Endothelial cell of umbilical vein (primary cell): ENCODE measurements at regions not wholly inside any gene's neighbourhood (a gene's known extent, or its start where the extent isn't known, plus 50 kb on each side); places are given as distances from the start of the nearest gene placed in this dataset.

ENCODE experiments used
- BruUV-seq: library from RNA; stranded (reverse); fragments of 400-500 nt; replicated peaks from 2 replicates; lab custom pipeline; 2021; lab: Mats Ljungman, UMichigan
- CTCF ChIA-PET: fragments of 300-600, 350-600 bp; sonication (Branson Sonifier 250); formaldehyde crosslinking; loops from one replicate; lab custom pipeline; 2021; ENCODE audit warnings: antibody characterized with exemption, inconsistent platforms; lab: Charles Lee
- POLR2A ChIA-PET: fragments of 300-600, 350-600 bp; sonication (Branson Sonifier 250); formaldehyde crosslinking; loops from one replicate; lab custom pipeline; 2021; ENCODE audit warnings: antibody characterized with exemption, inconsistent platforms; lab: Charles Lee
- DNase-seq: peaks from one replicate; pipeline ENCODE4 v3.0.0-alpha.2; 2011; ENCODE audit warnings: low read depth, low spot score
- FAIRE-seq: peaks from 2 replicates; lab custom pipeline; 2011; peaks lifted over from hg19 to GRCh38; lab: Jason Lieb, UNC
- H2AFZ ChIP-seq: 2 replicates; pipeline ENCODE4 v1.6.0; 2012; ENCODE audit warnings: low read depth, low read length, control low read depth, inconsistent platforms
- H3K27ac ChIP-seq: 2 replicates; pipeline ENCODE4 v1.5.1; 2011; ENCODE audit warnings: low read depth, mild to moderate bottlenecking, control low read depth, low read length, moderate library complexity; ENCODE audit not compliant: insufficient read depth
- H3K27me3 ChIP-seq, 2 experiments: 2 replicates each; pipeline versions ENCODE4 v1.6.0 to v1.6.1; 2011; ENCODE audit warnings: low read length in 2 of 2, mixed read lengths in 1 of 2; ENCODE audit not compliant: control insufficient read depth in 2 of 2, insufficient read depth in 2 of 2
- H3K36me3 ChIP-seq, 2 experiments: 2 replicates in 1 of 2; 3 replicates in 1 of 2; pipeline ENCODE4 v1.5.1; 2011; ENCODE audit warnings: low read length in 2 of 2, mild to moderate bottlenecking in 1 of 2, moderate library complexity in 1 of 2; ENCODE audit not compliant: control insufficient read depth in 2 of 2, insufficient read depth in 2 of 2; ENCODE audit errors: extremely low read depth in 1 of 2
- H3K4me1 ChIP-seq: 3 replicates; pipeline ENCODE4 v1.5.1; 2011; ENCODE audit warnings: mild to moderate bottlenecking, low read length; ENCODE audit not compliant: control insufficient read depth, insufficient read depth; ENCODE audit errors: extremely low read depth
- H3K4me2 ChIP-seq: 2 replicates; pipeline ENCODE4 v1.6.1; 2011; ENCODE audit warnings: low read length, control low read depth, mixed read lengths; ENCODE audit not compliant: insufficient read depth
- H3K4me3 ChIP-seq, 3 experiments: fragments of 200-600 bp in 1 of 3; sonication (generic), shearing (Covaris generic) in 1 of 3; replicated peaks in 1 of 3; 2 replicates each; pipeline ENCODE4 v1.5.1; 2011 to 2016; ENCODE audit warnings: control low read depth in 3 of 3, low read length in 3 of 3, mild to moderate bottlenecking in 2 of 3, inconsistent platforms in 1 of 3, low read depth in 1 of 3, moderate library complexity in 1 of 3; ENCODE audit not compliant: insufficient read depth in 1 of 3
- H3K79me2 ChIP-seq: 2 replicates; pipeline ENCODE4 v1.6.0; 2012; ENCODE audit warnings: low read length, inconsistent platforms; ENCODE audit not compliant: control insufficient read depth, insufficient read depth
- H3K9ac ChIP-seq: replicated peaks from 2 replicates; pipeline ENCODE3; 2011; ENCODE audit warnings: low read length, control low read depth; ENCODE audit not compliant: insufficient read depth; ENCODE audit errors: extremely low read depth
- H3K9me1 ChIP-seq: replicated peaks from 3 replicates; pipeline ENCODE4 v1.6.0; 2011; ENCODE audit warnings: mild to moderate bottlenecking, low read length; ENCODE audit not compliant: control insufficient read depth, insufficient read depth; ENCODE audit errors: extremely low read depth
- H3K9me3 ChIP-seq: replicated peaks from 2 replicates; pipeline ENCODE4 v1.5.1; 2012; ENCODE audit warnings: low read length, inconsistent platforms; ENCODE audit not compliant: control insufficient read depth, insufficient read depth
- H4K20me1 ChIP-seq: replicated peaks from 2 replicates; pipeline ENCODE3; 2011; ENCODE audit warnings: mild to moderate bottlenecking, low read length; ENCODE audit not compliant: control insufficient read depth, insufficient read depth; ENCODE audit errors: extremely low read depth
- EZH2 ChIP-seq: IDR thresholded peaks from 2 replicates; pipeline ENCODE4 v1.6.1; 2012; ENCODE audit warnings: borderline replicate concordance, low read depth, mild to moderate bottlenecking, moderate library complexity, low read length, inconsistent platforms; ENCODE audit not compliant: severe bottlenecking
- FOS ChIP-seq: IDR thresholded peaks from 2 replicates; pipeline ENCODE4 v1.6.1; 2011; ENCODE audit warnings: mild to moderate bottlenecking, low read length, moderate library complexity, borderline replicate concordance; ENCODE audit not compliant: insufficient read depth
- GATA2 ChIP-seq: IDR thresholded peaks from 2 replicates; pipeline ENCODE4 v1.7.0; 2011; ENCODE audit warnings: low read depth, mild to moderate bottlenecking, moderate library complexity, mixed read lengths, low read length; ENCODE audit not compliant: insufficient read length, insufficient read depth
- JUN ChIP-seq: IDR thresholded peaks from 2 replicates; pipeline ENCODE4 v1.6.1; 2011; ENCODE audit warnings: borderline replicate concordance, low read depth; ENCODE audit not compliant: insufficient read length, insufficient read depth
- MYC ChIP-seq: IDR thresholded peaks from one replicate; pipeline ENCODE4 v1.6.1; 2011; ENCODE audit warnings: mild to moderate bottlenecking, low read depth, low read length
- POLR2A ChIP-seq: IDR thresholded peaks from 2 replicates; pipeline ENCODE4 v1.6.1; 2012; ENCODE audit warnings: low read depth, mild to moderate bottlenecking, control low read depth, low read length
- POLR2AphosphoS5 ChIP-seq: IDR thresholded peaks from 2 replicates; pipeline ENCODE4 v1.6.1; 2012; ENCODE audit warnings: low read depth, mild to moderate bottlenecking, control low read depth, low read length, moderate library complexity; ENCODE audit not compliant: insufficient read depth
- dilution Hi-C: fragments of 300-500 bp; cut with MboI; formaldehyde crosslinking; loops from one replicate; pipeline ENCODE4 v1.15.0; 2019; ENCODE audit warnings: low sequenced_read_pairs; ENCODE audit not compliant: extremely low pct_ligation_motif_present
- intact Hi-C: fragments of 100-400 bp; cut with micrococcal nuclease; formaldehyde crosslinking; loops from one replicate; pipeline ENCODE4 v1.10.0; 2022
- TF ChIP-seq, protein P1 (sequence below), 2 donors: IDR thresholded peaks; 1 replicate in 1 of 2; 2 replicates in 1 of 2; pipeline ENCODE4 v1.5.1; 2011; ENCODE audit warnings: low read length in 2 of 2, mild to moderate bottlenecking in 2 of 2, moderate library complexity in 2 of 2, control low read depth in 1 of 2, inconsistent platforms in 1 of 2, low read depth in 1 of 2; ENCODE audit not compliant: insufficient read depth in 1 of 2; ENCODE audit errors: extremely low read depth in 1 of 2
- TF ChIP-seq, protein P2 (sequence below): IDR thresholded peaks from 2 replicates; pipeline ENCODE4 v1.6.1; 2011; ENCODE audit not compliant: insufficient read depth, insufficient read length

DNA sequence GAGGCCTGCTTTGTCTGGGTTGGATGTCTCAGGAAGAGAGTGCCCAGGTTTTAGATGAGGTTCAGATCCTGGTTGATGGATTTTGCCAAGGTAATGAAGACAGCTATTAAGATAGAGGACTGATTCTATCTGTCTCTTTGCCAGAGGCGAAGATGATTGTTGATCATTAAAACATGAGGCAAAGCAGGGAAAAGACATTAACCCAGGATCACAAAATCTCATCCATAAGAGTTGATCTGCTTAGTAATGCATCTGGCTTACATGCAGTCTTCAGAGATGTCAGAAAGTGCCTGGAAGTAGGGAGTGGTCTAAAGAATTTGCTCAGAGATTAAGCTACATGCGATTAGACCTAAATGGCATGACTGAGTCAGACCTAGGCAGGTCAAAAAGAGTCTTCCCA lies 229.6 kb upstream of the PLD5 start:
- Histone ChIP-seq H3K27ac (no peak overlapping the region), H3K9me1 (no peaks in the 10 kb centered on the region), H4K20me1 (no peaks in the 10 kb centered on the region), H3K4me2 (no peak overlapping the region), H3K9ac (no peak overlapping the region), H3K79me2 (no peaks in the 10 kb centered on the region), H3K4me1 (no peaks in the 10 kb centered on the region), H3K9me3 (peaks cover 4% of the 10 kb centered on the region), H3K27me3 (no peaks in the 10 kb centered on the region), H3K36me3 (no peaks in the 10 kb centered on the region), H3K4me3 (no peak overlapping the region), H2AFZ (no peak overlapping the region)
- TF ChIP-seq JUN = no peak
- no peak for TF ChIP-seq MYC
- TF ChIP-seq POLR2AphosphoS5 = no peak
- TF ChIP-seq GATA2 = no peak
- no peak for TF ChIP-seq FOS
- TF ChIP-seq, protein P1, sequence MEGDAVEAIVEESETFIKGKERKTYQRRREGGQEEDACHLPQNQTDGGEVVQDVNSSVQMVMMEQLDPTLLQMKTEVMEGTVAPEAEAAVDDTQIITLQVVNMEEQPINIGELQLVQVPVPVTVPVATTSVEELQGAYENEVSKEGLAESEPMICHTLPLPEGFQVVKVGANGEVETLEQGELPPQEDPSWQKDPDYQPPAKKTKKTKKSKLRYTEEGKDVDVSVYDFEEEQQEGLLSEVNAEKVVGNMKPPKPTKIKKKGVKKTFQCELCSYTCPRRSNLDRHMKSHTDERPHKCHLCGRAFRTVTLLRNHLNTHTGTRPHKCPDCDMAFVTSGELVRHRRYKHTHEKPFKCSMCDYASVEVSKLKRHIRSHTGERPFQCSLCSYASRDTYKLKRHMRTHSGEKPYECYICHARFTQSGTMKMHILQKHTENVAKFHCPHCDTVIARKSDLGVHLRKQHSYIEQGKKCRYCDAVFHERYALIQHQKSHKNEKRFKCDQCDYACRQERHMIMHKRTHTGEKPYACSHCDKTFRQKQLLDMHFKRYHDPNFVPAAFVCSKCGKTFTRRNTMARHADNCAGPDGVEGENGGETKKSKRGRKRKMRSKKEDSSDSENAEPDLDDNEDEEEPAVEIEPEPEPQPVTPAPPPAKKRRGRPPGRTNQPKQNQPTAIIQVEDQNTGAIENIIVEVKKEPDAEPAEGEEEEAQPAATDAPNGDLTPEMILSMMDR (IDR thresholded peaks at IDR 0.05; ENCODE audit: extremely low read depth in 1 of 2, insufficient read depth in 1 of 2, low read depth in 1 of 2, low read length in 2 of 2) = no peak
- TF ChIP-seq, protein P2, sequence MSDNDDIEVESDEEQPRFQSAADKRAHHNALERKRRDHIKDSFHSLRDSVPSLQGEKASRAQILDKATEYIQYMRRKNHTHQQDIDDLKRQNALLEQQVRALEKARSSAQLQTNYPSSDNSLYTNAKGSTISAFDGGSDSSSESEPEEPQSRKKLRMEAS = no peak
- TF ChIP-seq EZH2 = no peak
- no peak for TF ChIP-seq POLR2A
- DNase-seq = no peak
- intact Hi-C loops = no loop called here
- FAIRE-seq = no peak
- CTCF ChIA-PET = no interaction called here
- POLR2A ChIA-PET = no interaction called here
- dilution Hi-C loops = no loop called here
- no TSS peak for BruUV-seq
